ENCODE measurements at regions not wholly inside any gene's neighbourhood (a gene's known extent, or its start where the extent isn't known, plus 50 kb on each side); places are given as distances from the start of the nearest gene placed in this dataset.

DNA sequence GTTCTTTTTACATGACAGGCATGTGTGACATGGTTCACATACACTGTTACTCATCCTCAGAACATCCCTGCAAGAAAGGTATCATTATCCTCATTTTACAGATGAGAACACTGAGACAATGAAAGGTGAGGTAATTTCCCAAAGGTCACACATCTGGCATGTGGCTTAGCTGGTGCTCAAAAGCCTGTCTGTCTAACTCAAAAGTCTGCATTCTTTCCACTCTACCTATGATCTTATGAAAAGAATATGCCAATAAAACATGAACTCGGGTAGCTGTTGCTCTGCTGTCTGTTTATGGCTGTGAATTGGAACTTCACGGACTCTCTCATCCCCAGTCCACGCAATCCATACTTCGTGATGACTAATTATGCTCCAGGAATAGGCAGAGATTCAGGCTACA lies 79.0 kb upstream of the ODAD2 start:
- H2AFZ ChIP-seq (ENCODE audit: low read length, unreplicated experiment), result no peak overlapping the region

DNA sequence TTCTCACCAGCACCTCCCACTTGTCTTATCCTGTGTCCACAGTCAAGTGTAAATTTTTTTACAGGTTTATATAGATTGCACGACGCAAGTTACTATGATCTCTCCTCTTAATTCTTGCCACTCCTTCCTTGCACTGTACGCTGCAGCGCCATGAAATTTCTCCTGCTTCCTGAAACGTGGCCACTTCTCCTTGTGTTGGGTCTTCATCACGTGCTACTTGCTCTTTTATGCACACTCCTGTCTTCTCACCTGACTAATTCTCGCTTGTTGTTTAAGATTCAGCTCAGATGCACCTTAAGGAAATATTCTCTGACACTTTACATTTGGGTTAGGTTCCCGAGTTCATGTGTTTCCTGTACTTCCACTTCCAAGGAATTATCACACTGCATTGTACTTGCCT lies 76.5 kb upstream of the ODAD2 start:
- H3K36me3 ChIP-seq (ENCODE audit: insufficient read depth, low read length), result no peaks in the 10 kb centered on the region; the same call in 1 of the 2 replicates
- peaks cover 11% of the 10 kb centered on the region for H3K4me1 ChIP-seq (ENCODE audit: control insufficient read depth, insufficient read depth, low read length, unreplicated experiment)
- no peak overlapping the region for H3K27ac ChIP-seq (ENCODE audit: low read depth, low read length)
- H3K4me3 ChIP-seq (ENCODE audit: low read depth, low read length), result no peak overlapping the region
- H2AFZ ChIP-seq (ENCODE audit: low read length, unreplicated experiment), result no peak overlapping the region
- H3K27me3 ChIP-seq (ENCODE audit: insufficient read depth, low read length), result no peaks in the 10 kb centered on the region
- no peaks in the 10 kb centered on the region for H3K79me2 ChIP-seq (ENCODE audit: control insufficient read depth, insufficient read depth, low read length, unreplicated experiment)

More for the DNA sequence above, 79.0 kb upstream of the ODAD2 start:
- Histone ChIP-seq H3K27me3 (ENCODE audit: insufficient read depth, low read length) (no peaks in the 10 kb centered on the region), H3K27ac (ENCODE audit: low read depth, low read length) (no peak overlapping the region), H3K79me2 (ENCODE audit: control insufficient read depth, insufficient read depth, low read length, unreplicated experiment) (no peaks in the 10 kb centered on the region), H3K36me3 (ENCODE audit: insufficient read depth, low read length) (no peaks in the 10 kb centered on the region; the same call in 1 of the 2 replicates), H3K4me1 (ENCODE audit: control insufficient read depth, insufficient read depth, low read length, unreplicated experiment) (peaks cover 4% of the 10 kb centered on the region), H3K4me3 (ENCODE audit: low read depth, low read length) (no peak overlapping the region)

DNA sequence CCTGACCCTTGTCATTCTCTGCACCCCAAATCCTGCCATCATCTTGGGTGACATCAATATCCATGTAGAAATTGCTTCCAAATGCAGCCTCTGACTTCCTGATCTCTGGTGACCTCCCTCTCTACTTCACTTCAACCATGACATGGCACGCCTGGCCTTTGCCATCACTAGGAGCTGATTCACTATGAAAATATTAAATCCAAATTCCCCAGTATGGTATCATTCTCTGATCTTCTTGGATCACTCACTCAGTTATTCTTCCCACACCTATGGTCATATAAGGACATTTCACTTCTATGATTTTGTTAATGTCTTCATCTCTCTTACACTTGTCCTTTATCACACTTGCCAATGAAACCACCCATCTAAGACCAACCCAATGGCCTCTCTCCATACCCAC lies 73.7 kb upstream of the ODAD2 start:
- no peak overlapping the region for H3K4me3 ChIP-seq (ENCODE audit: low read depth, low read length)
- no peaks in the 10 kb centered on the region; the same call in 1 of the 2 replicates for H3K36me3 ChIP-seq (ENCODE audit: insufficient read depth, low read length)
- no peaks in the 10 kb centered on the region for H3K79me2 ChIP-seq (ENCODE audit: control insufficient read depth, insufficient read depth, low read length, unreplicated experiment)
- peak overlapping the region; percentile 68 for H2AFZ ChIP-seq (ENCODE audit: low read length, unreplicated experiment)
- peaks cover 11% of the 10 kb centered on the region for H3K4me1 ChIP-seq (ENCODE audit: control insufficient read depth, insufficient read depth, low read length, unreplicated experiment)
- no peaks in the 10 kb centered on the region for H3K27me3 ChIP-seq (ENCODE audit: insufficient read depth, low read length)
- H3K27ac ChIP-seq (ENCODE audit: low read depth, low read length), result peak overlapping the region; percentile 19; the same call in 1 of the 2 replicates

DNA sequence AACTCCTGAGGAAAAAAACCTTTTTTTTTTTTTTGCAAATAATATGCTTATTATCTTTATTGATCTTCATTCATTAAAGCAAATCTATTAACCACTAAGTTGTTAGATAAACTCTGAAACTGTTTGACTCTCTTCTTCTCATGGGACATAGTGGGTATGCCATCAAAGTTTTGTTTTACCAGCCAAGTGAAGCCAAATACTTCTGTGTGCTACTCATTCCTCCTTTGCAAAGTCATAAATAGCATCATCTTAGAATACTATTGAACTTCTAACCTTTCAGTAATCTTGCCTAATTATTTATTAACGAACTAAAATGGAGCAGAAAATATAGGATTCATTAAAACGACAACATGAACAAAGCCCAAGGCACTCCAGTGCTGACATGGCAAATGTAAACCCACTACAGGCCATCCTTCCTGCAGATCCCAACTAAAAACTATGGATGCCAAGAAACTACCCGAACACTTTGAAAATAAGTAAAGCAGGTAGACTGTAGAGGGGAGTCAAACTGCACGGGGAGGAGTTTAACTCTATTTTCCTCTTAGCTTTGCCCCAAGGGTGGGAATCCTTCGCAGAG lies 61.2 kb upstream of the ODAD2 start:
- peaks cover 2% of the 10 kb centered on the region for H3K4me1 ChIP-seq (ENCODE audit: control insufficient read depth, insufficient read depth, low read length, unreplicated experiment)
- H2AFZ ChIP-seq (ENCODE audit: low read length, unreplicated experiment), result no peak overlapping the region
- H3K27ac ChIP-seq (ENCODE audit: low read depth, low read length), result no peak overlapping the region

DNA sequence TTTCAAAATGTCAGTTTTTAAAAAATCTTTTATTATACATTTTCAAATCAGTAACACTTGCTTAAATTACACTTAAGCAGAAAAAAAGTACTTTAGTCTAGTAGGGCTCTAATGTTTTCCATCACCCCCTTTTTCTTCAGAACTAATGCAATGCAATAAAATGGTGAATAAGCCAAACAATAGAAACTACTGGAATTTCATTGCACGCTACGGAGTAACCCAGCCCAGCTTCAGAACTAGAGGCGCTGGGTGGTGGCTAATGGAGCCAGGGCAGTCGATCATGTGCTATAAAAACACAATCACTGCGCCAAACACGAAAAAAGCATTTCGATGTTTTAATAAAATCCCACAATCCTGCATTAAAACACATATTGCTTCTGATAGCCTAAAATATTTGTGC lies 59.9 kb upstream of the ODAD2 start:
- Histone ChIP-seq H3K27me3 (ENCODE audit: insufficient read depth, low read length) (no peaks in the 10 kb centered on the region), H3K36me3 (ENCODE audit: insufficient read depth, low read length) (no peaks in the 10 kb centered on the region), H3K27ac (ENCODE audit: low read depth, low read length) (no peak overlapping the region), H3K79me2 (ENCODE audit: control insufficient read depth, insufficient read depth, low read length, unreplicated experiment) (no peaks in the 10 kb centered on the region), H3K4me1 (ENCODE audit: control insufficient read depth, insufficient read depth, low read length, unreplicated experiment) (peaks cover 14% of the 10 kb centered on the region), H2AFZ (ENCODE audit: low read length, unreplicated experiment) (no peak overlapping the region), H3K4me3 (ENCODE audit: low read depth, low read length) (no peak overlapping the region)

More for the DNA sequence above, 61.2 kb upstream of the ODAD2 start:
- H3K36me3 ChIP-seq (ENCODE audit: insufficient read depth, low read length), result no peaks in the 10 kb centered on the region
- no peak overlapping the region for H3K4me3 ChIP-seq (ENCODE audit: low read depth, low read length)
- H3K79me2 ChIP-seq (ENCODE audit: control insufficient read depth, insufficient read depth, low read length, unreplicated experiment), result no peaks in the 10 kb centered on the region
- H3K27me3 ChIP-seq (ENCODE audit: insufficient read depth, low read length), result no peaks in the 10 kb centered on the region

DNA sequence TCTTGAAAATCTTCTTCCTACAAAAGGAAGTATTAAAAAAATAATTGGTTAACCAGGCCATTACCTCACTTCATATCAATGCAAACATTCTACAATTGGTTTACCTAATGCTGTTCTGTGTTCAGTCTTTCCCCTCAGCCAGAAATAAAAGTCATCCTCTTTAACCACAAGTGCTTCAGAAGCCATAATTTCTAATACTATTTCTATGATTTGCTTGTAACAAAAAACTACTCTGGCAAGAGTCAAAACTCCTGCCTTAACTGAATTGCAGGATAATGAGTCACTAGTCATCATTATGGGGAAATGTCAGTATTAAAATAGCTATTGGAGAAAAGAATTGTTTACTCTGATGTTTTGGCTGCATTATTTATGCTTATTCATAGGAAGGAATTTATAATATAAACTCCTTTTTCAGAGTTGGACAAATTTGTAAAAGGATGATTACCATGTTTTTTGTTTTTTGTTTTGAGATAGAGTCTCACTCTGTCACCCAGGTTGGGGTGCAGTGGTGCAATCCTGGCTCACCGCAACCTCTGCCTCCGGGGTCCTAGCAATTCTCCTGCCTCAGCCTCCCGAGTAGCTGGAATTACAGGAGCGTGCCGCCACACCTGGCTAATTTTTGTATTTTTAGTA lies 55.5 kb upstream of the ODAD2 start:
- no peaks in the 10 kb centered on the region for H3K36me3 ChIP-seq (ENCODE audit: insufficient read depth, low read length)
- 0 out of 2 replicates have a peak overlapping the region, but pooled peaks have one; percentile 4 for H3K4me3 ChIP-seq (ENCODE audit: low read depth, low read length)

DNA sequence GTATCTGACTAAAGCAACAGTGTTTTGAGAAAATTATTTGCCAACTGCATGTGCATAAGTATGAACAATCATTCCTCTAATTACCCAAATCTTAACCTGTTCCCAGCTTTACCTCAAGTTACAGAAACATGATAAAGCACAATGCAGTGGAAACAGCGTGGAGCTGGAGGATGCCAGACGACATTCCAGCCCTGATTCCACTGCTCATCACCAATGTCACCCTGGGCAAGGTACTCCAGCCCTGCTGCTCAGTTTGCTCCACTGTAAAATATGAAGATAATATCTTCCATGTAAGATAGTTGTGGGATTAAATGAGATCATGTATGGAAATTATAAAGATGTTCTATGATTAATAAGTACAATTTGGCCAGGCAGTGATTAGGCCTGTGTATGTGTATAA lies 50.4 kb upstream of the ODAD2 start:
- Histone ChIP-seq H3K27me3 (ENCODE audit: insufficient read depth, low read length) (no peaks in the 10 kb centered on the region), H3K27ac (ENCODE audit: low read depth, low read length) (no peak overlapping the region), H3K4me1 (ENCODE audit: control insufficient read depth, insufficient read depth, low read length, unreplicated experiment) (peaks cover 9% of the 10 kb centered on the region), H3K79me2 (ENCODE audit: control insufficient read depth, insufficient read depth, low read length, unreplicated experiment) (no peaks in the 10 kb centered on the region), H3K4me3 (ENCODE audit: low read depth, low read length) (no peak overlapping the region), H2AFZ (ENCODE audit: low read length, unreplicated experiment) (no peak overlapping the region), H3K36me3 (ENCODE audit: insufficient read depth, low read length) (no peaks in the 10 kb centered on the region)

More for the DNA sequence above, 55.5 kb upstream of the ODAD2 start:
- Histone ChIP-seq H3K27me3 (ENCODE audit: insufficient read depth, low read length) (no peaks in the 10 kb centered on the region), H3K4me1 (ENCODE audit: control insufficient read depth, insufficient read depth, low read length, unreplicated experiment) (peaks cover 18% of the 10 kb centered on the region), H3K27ac (ENCODE audit: low read depth, low read length) (peak overlapping the region; percentile 78), H2AFZ (ENCODE audit: low read length, unreplicated experiment) (no peak overlapping the region), H3K79me2 (ENCODE audit: control insufficient read depth, insufficient read depth, low read length, unreplicated experiment) (no peaks in the 10 kb centered on the region)
